ENCODE measurements at regions not wholly inside any gene's neighbourhood (a gene's known extent, or its start where the extent isn't known, plus 50 kb on each side); places are given as distances from the start of the nearest gene placed in this dataset.
A peak's percentile ranks its signal among the peaks of the same experiment; 100 is the strongest.

DNA sequence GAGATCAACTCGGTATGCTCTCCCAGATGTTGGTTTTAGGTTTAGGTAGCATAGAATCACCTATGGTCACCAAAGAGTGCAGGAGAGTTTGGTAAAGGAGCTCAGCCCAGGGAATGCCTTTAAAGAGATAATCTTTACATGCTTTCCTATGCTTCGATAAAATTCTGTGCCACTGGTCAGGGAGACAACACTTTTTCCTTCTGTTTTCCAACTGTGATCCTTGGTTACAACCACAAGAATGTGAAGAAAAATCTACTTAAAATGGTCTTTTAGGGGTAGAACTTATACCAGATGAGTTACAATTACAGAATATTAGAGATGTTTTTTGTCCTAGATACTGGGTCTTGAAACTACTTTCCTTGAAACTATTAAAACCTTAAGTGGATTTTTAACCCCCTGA, 895.6 kb downstream of the TTLL7 start:
- H3K23ac ChIP-seq (ENCODE audit: low read depth, low read length, poor library complexity): no peak overlapping the region
- no peak overlapping the region for H2BK5ac ChIP-seq (ENCODE audit: low read length)
- H3K4me1 ChIP-seq (ENCODE audit: control insufficient read depth in 2 of 2, insufficient read depth in 1 of 2, low read depth in 1 of 2, low read length in 2 of 2): peaks cover 0 to 2% of the 10 kb centered on the region in 2 donors
- no peak overlapping the region for H4K91ac ChIP-seq (ENCODE audit: low read depth, low read length, poor library complexity)
- no peak overlapping the region for H3K4me2 ChIP-seq (ENCODE audit: insufficient read depth, low read length, poor library complexity, severe bottlenecking)
- no peak overlapping the region for H2AFZ ChIP-seq (ENCODE audit: low read length)
- H3K18ac ChIP-seq (ENCODE audit: low read length): no peak overlapping the region
- H3K4ac ChIP-seq (ENCODE audit: low read length): no peak overlapping the region
- H3K9ac ChIP-seq (ENCODE audit: low read depth, low read length, poor library complexity): no peak overlapping the region
- H2BK15ac ChIP-seq (ENCODE audit: low read length): no peak overlapping the region
- no peaks in the 10 kb centered on the region for H3K27me3 ChIP-seq (ENCODE audit: control insufficient read depth in 3 of 3, insufficient read depth in 3 of 3, low read depth in 1 of 3, low read length in 3 of 3)
- DNase-seq (ENCODE audit: low spot score): no peak
- no peak overlapping the region for H3K4me3 ChIP-seq (ENCODE audit: low read length in 2 of 2)
- H2BK12ac ChIP-seq (ENCODE audit: low read length): no peak overlapping the region
- H3K36me3 ChIP-seq (replicated peaks in 1 of 2; ENCODE audit: control insufficient read depth in 2 of 2, insufficient read depth in 2 of 2, low read length in 2 of 2): no peaks in the 10 kb centered on the region
- H3K79me1 ChIP-seq (ENCODE audit: low read depth, low read length): no peaks in the 10 kb centered on the region
- H2BK120ac ChIP-seq (ENCODE audit: low read depth, low read length): no peak overlapping the region
- no peak overlapping the region for H3K14ac ChIP-seq (ENCODE audit: low read length)
- no peak overlapping the region for H2AK5ac ChIP-seq (ENCODE audit: low read depth, low read length)
- WGBS, 2 donors (ENCODE audit: extremely low coverage in 2 of 2, insufficient read length in 2 of 2, insufficient replicate concordance in 1 of 2): no CpG with 5 or more reads among the region's 2 CpGs
- no peak overlapping the region for H4K8ac ChIP-seq (ENCODE audit: low read depth, low read length)
- no peak overlapping the region for H3K27ac ChIP-seq (replicated peaks; ENCODE audit: low read length)
- H3K9me3 ChIP-seq (replicated peaks in 1 of 2; ENCODE audit: control insufficient read depth in 2 of 2, insufficient read depth in 1 of 2, low read depth in 1 of 2, low read length in 2 of 2): no peaks in the 10 kb centered on the region

DNA sequence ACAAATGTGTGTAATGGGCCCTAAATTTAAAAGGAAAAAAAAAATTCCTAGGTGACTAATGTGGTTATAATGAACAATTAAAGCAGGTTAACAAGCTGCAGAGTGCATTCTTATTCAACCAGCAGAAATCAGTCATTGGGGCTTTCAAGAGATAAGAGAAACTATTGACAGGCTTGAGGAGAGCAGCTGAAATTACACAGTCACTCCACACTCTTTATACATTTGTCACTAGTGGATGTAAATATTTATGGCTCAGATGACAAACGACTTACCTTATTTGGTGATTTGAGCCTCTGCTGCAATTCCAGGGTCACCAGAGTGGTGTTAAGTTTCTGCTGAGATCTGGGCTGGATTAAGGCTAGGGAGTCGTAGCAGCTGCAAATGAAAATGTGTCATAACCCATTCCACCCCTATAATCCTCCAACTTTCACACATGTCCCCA, 896.3 kb downstream of the TTLL7 start:
- H2AFZ ChIP-seq (ENCODE audit: low read length): no peak overlapping the region
- H4K8ac ChIP-seq (ENCODE audit: low read depth, low read length): no peak overlapping the region
- no peak overlapping the region for H3K18ac ChIP-seq (ENCODE audit: low read length)
- H3K9ac ChIP-seq (ENCODE audit: low read depth, low read length, poor library complexity): no peak overlapping the region
- H3K9me3 ChIP-seq (replicated peaks in 1 of 2; ENCODE audit: control insufficient read depth in 2 of 2, insufficient read depth in 1 of 2, low read depth in 1 of 2, low read length in 2 of 2): no peaks in the 10 kb centered on the region
- no peak overlapping the region for H3K4ac ChIP-seq (ENCODE audit: low read length)
- peak; percentile 6 for DNase-seq (ENCODE audit: low spot score)
- H2BK15ac ChIP-seq (ENCODE audit: low read length): no peak overlapping the region
- H3K4me3 ChIP-seq (ENCODE audit: low read length in 2 of 2): no peak overlapping the region
- H3K14ac ChIP-seq (ENCODE audit: low read length): no peak overlapping the region
- H3K27me3 ChIP-seq (ENCODE audit: control insufficient read depth in 3 of 3, insufficient read depth in 3 of 3, low read depth in 1 of 3, low read length in 3 of 3): no peaks in the 10 kb centered on the region
- peaks cover 0 to 2% of the 10 kb centered on the region in 2 donors for H3K4me1 ChIP-seq (ENCODE audit: control insufficient read depth in 2 of 2, insufficient read depth in 1 of 2, low read depth in 1 of 2, low read length in 2 of 2)
- H2AK5ac ChIP-seq (ENCODE audit: low read depth, low read length): no peak overlapping the region
- WGBS, 2 donors (ENCODE audit: extremely low coverage in 2 of 2, insufficient read length in 2 of 2, insufficient replicate concordance in 1 of 2): no CpG with 5 or more reads among the region's 2 CpGs
- H3K27ac ChIP-seq (replicated peaks; ENCODE audit: low read length): no peak overlapping the region
- H2BK5ac ChIP-seq (ENCODE audit: low read length): no peak overlapping the region
- H3K79me1 ChIP-seq (ENCODE audit: low read depth, low read length): no peaks in the 10 kb centered on the region
- H2BK120ac ChIP-seq (ENCODE audit: low read depth, low read length): no peak overlapping the region
- H4K91ac ChIP-seq (ENCODE audit: low read depth, low read length, poor library complexity): no peak overlapping the region
- H2BK12ac ChIP-seq (ENCODE audit: low read length): no peak overlapping the region
- H3K36me3 ChIP-seq (replicated peaks in 1 of 2; ENCODE audit: control insufficient read depth in 2 of 2, insufficient read depth in 2 of 2, low read length in 2 of 2): no peaks in the 10 kb centered on the region
- no peak overlapping the region for H3K4me2 ChIP-seq (ENCODE audit: insufficient read depth, low read length, poor library complexity, severe bottlenecking)
- no peak overlapping the region for H3K23ac ChIP-seq (ENCODE audit: low read depth, low read length, poor library complexity)

DNA sequence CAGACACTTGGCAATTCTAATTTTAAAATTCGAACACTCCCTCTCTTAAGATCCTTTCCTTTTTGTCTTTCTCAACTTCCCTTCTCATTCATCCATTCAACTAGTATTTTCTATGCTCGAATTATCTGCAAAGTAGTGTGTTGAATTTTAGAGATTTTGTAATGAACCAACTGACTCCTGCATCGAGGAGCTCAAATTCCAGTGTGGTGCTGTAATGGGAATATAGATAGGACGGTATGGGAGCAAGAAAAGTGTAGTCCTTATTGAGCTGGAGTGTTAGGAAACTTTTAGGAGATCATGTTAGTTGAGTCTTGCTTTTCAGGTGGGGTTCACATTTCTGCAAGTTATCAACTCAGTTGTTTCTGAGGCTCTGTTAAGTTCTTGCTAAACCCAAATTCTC, 897.5 kb downstream of the TTLL7 start:
- Histone ChIP-seq H3K14ac (ENCODE audit: low read length) (no peak overlapping the region), H2BK120ac (ENCODE audit: low read depth, low read length) (no peak overlapping the region), H2AFZ (ENCODE audit: low read length) (no peak overlapping the region)

DNA sequence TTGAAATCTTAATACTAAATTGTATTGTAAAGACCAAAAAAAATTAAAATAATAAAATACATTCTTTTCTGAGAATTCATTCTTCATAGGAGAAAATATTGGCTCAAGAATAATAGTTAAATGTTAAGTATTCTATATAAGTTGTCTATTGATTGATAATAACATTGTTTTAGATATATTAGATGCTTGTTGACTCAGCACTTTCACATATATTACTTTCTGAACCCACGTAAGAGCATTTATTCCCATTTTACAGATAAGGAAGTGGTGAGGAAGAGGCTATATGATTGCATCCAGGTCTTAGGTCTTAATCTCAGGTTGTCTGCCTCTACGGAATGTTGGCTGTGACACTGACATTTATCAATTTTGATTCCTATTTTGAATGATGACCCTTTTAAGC, 898.8 kb downstream of the TTLL7 start:
- WGBS, 2 donors (ENCODE audit: extremely low coverage in 2 of 2, insufficient read length in 2 of 2, insufficient replicate concordance in 1 of 2): no CpG with 5 or more reads among the region's 2 CpGs
- no peaks in the 10 kb centered on the region for H3K79me1 ChIP-seq (ENCODE audit: low read depth, low read length)
- no peak for DNase-seq (ENCODE audit: low spot score)

More for the DNA sequence above, 897.5 kb downstream of the TTLL7 start:
- no peak overlapping the region for H3K18ac ChIP-seq (ENCODE audit: low read length)
- no peak overlapping the region for H3K4ac ChIP-seq (ENCODE audit: low read length)
- H2BK15ac ChIP-seq (ENCODE audit: low read length): no peak overlapping the region
- H4K8ac ChIP-seq (ENCODE audit: low read depth, low read length): no peak overlapping the region
- H3K27ac ChIP-seq (replicated peaks; ENCODE audit: low read length): no peak overlapping the region
- H3K9me3 ChIP-seq (replicated peaks in 1 of 2; ENCODE audit: control insufficient read depth in 2 of 2, insufficient read depth in 1 of 2, low read depth in 1 of 2, low read length in 2 of 2): no peaks in the 10 kb centered on the region
- no peak overlapping the region for H2BK5ac ChIP-seq (ENCODE audit: low read length)
- no peak overlapping the region for H3K4me2 ChIP-seq (ENCODE audit: insufficient read depth, low read length, poor library complexity, severe bottlenecking)
- H4K91ac ChIP-seq (ENCODE audit: low read depth, low read length, poor library complexity): no peak overlapping the region
- H3K79me1 ChIP-seq (ENCODE audit: low read depth, low read length): no peaks in the 10 kb centered on the region
- H3K9ac ChIP-seq (ENCODE audit: low read depth, low read length, poor library complexity): no peak overlapping the region
- H3K4me1 ChIP-seq (ENCODE audit: control insufficient read depth in 2 of 2, insufficient read depth in 1 of 2, low read depth in 1 of 2, low read length in 2 of 2): peaks cover 0 to 2% of the 10 kb centered on the region in 2 donors
- H3K27me3 ChIP-seq (ENCODE audit: control insufficient read depth in 3 of 3, insufficient read depth in 3 of 3, low read depth in 1 of 3, low read length in 3 of 3): no peaks in the 10 kb centered on the region
- H2BK12ac ChIP-seq (ENCODE audit: low read length): no peak overlapping the region
- WGBS, 2 donors (ENCODE audit: extremely low coverage in 2 of 2, insufficient read length in 2 of 2, insufficient replicate concordance in 1 of 2): 100% methylated on average over 1 of the region's 4 CpGs; no CpG with 5 or more reads in 1 of the 2 donors
- H3K4me3 ChIP-seq (ENCODE audit: low read length in 2 of 2): no peak overlapping the region
- H2AK5ac ChIP-seq (ENCODE audit: low read depth, low read length): no peak overlapping the region
- no peak for DNase-seq (ENCODE audit: low spot score)
- no peaks in the 10 kb centered on the region for H3K36me3 ChIP-seq (replicated peaks in 1 of 2; ENCODE audit: control insufficient read depth in 2 of 2, insufficient read depth in 2 of 2, low read length in 2 of 2)
- H3K23ac ChIP-seq (ENCODE audit: low read depth, low read length, poor library complexity): no peak overlapping the region

More for the DNA sequence above, 898.8 kb downstream of the TTLL7 start:
- Histone ChIP-seq H3K9me3 (replicated peaks in 1 of 2; ENCODE audit: control insufficient read depth in 2 of 2, insufficient read depth in 1 of 2, low read depth in 1 of 2, low read length in 2 of 2) (no peaks in the 10 kb centered on the region), H2BK12ac (ENCODE audit: low read length) (no peak overlapping the region), H3K36me3 (replicated peaks in 1 of 2; ENCODE audit: control insufficient read depth in 2 of 2, insufficient read depth in 2 of 2, low read length in 2 of 2) (no peaks in the 10 kb centered on the region), H3K9ac (ENCODE audit: low read depth, low read length, poor library complexity) (no peak overlapping the region), H2BK15ac (ENCODE audit: low read length) (no peak overlapping the region), H3K18ac (ENCODE audit: low read length) (no peak overlapping the region), H3K27ac (replicated peaks; ENCODE audit: low read length) (no peak overlapping the region), H2AFZ (ENCODE audit: low read length) (no peak overlapping the region), H2BK5ac (ENCODE audit: low read length) (no peak overlapping the region), H3K4me2 (ENCODE audit: insufficient read depth, low read length, poor library complexity, severe bottlenecking) (no peak overlapping the region), H4K8ac (ENCODE audit: low read depth, low read length) (no peak overlapping the region), H3K23ac (ENCODE audit: low read depth, low read length, poor library complexity) (no peak overlapping the region), H4K91ac (ENCODE audit: low read depth, low read length, poor library complexity) (no peak overlapping the region), H3K14ac (ENCODE audit: low read length) (no peak overlapping the region), H2BK120ac (ENCODE audit: low read depth, low read length) (no peak overlapping the region), H3K4me1 (ENCODE audit: control insufficient read depth in 2 of 2, insufficient read depth in 1 of 2, low read depth in 1 of 2, low read length in 2 of 2) (peaks cover 0 to 2% of the 10 kb centered on the region in 2 donors), H3K4me3 (ENCODE audit: low read length in 2 of 2) (no peak overlapping the region), H3K4ac (ENCODE audit: low read length) (no peak overlapping the region), H2AK5ac (ENCODE audit: low read depth, low read length) (no peak overlapping the region), H3K27me3 (ENCODE audit: control insufficient read depth in 3 of 3, insufficient read depth in 3 of 3, low read depth in 1 of 3, low read length in 3 of 3) (no peaks in the 10 kb centered on the region)
